ENCODE measurements at regions not wholly inside any gene's neighbourhood (a gene's known extent, or its start where the extent isn't known, plus 50 kb on each side); places are given as distances from the start of the nearest gene placed in this dataset.

- TF ChIP-seq, protein P1, sequence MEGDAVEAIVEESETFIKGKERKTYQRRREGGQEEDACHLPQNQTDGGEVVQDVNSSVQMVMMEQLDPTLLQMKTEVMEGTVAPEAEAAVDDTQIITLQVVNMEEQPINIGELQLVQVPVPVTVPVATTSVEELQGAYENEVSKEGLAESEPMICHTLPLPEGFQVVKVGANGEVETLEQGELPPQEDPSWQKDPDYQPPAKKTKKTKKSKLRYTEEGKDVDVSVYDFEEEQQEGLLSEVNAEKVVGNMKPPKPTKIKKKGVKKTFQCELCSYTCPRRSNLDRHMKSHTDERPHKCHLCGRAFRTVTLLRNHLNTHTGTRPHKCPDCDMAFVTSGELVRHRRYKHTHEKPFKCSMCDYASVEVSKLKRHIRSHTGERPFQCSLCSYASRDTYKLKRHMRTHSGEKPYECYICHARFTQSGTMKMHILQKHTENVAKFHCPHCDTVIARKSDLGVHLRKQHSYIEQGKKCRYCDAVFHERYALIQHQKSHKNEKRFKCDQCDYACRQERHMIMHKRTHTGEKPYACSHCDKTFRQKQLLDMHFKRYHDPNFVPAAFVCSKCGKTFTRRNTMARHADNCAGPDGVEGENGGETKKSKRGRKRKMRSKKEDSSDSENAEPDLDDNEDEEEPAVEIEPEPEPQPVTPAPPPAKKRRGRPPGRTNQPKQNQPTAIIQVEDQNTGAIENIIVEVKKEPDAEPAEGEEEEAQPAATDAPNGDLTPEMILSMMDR (IDR thresholded peaks at IDR 0.05), result no peak
- TF ChIP-seq POLR2A (IDR thresholded peaks at IDR 0.05), result no peak
These were observed 352.5 kb downstream of the GPM6A start for GRCh38 chr4:175459571-175459970.

Measured in thyroid gland (tissue), 4 donors.